ENCODE measurements at regions not wholly inside any gene's neighbourhood (a gene's known extent, or its start where the extent isn't known, plus 50 kb on each side); places are given as distances from the start of the nearest gene placed in this dataset.

DNA sequence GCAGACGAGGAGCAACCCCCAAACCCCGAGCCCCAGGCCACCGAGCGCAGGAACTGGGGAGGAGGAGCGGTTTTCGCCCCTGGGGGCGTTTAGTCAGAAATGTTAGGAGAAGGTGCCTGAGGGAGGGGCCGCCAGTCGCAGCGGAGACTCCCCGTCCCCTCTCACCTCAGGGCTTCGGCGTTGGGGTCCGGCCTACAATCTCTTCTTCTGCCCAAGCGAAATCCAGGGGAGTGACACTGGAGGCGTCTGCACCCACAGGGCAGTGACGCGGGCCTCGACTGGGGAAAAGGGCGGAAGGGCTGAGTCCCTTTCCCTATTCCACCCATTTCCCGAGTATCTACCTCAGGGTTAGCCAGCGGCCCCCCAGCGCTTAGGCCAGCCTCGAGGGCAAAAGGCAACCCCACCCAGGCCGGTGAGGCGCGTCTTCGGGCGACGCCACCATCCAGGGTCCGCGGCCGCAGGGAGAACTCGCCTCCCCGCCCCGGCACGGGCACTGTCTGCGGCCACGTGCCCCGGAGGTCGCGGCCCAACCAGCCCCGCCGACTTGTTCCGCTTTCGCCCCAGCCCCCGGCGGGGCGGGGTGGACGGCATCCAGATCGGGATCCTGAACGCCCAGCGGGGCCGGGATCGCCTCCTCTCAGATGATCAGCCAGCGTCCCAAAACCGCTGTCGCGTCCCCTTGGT is 118.7 kb upstream of the BARHL2 start:
- TF ChIP-seq EZH2 (IDR thresholded peaks at IDR 0.05; ENCODE audit: low read length): peak; percentile 58
- TF ChIP-seq, protein P1, sequence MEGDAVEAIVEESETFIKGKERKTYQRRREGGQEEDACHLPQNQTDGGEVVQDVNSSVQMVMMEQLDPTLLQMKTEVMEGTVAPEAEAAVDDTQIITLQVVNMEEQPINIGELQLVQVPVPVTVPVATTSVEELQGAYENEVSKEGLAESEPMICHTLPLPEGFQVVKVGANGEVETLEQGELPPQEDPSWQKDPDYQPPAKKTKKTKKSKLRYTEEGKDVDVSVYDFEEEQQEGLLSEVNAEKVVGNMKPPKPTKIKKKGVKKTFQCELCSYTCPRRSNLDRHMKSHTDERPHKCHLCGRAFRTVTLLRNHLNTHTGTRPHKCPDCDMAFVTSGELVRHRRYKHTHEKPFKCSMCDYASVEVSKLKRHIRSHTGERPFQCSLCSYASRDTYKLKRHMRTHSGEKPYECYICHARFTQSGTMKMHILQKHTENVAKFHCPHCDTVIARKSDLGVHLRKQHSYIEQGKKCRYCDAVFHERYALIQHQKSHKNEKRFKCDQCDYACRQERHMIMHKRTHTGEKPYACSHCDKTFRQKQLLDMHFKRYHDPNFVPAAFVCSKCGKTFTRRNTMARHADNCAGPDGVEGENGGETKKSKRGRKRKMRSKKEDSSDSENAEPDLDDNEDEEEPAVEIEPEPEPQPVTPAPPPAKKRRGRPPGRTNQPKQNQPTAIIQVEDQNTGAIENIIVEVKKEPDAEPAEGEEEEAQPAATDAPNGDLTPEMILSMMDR (optimal IDR thresholded peaks at IDR 0.05 in 1 of 3, IDR thresholded peaks at IDR 0.05 in 1 of 3, conservative IDR thresholded peaks at IDR 0.05 in 1 of 3; ENCODE audit: extremely low read depth in 1 of 3, insufficient read depth in 2 of 3, low read length in 3 of 3): no peak

Measured in keratinocyte (primary cell).